DND-41 (cell line): ENCODE measurements at regions not wholly inside any gene's neighbourhood (a gene's known extent, or its start where the extent isn't known, plus 50 kb on each side); places are given as distances from the start of the nearest gene placed in this dataset.
"Not testable (repeated sequence)": the region's sequence is repeated elsewhere in the genome, so short reads cannot be mapped to it uniquely, and the experiment has no call there.

Experiments
- EZH2 ChIP-seq: IDR thresholded peaks from 3 replicates; pipeline ENCODE4 v1.6.1; 2012; ENCODE audit warnings: borderline replicate concordance, low read depth, mild to moderate bottlenecking, moderate library complexity, low read length, inconsistent platforms; ENCODE audit not compliant: severe bottlenecking
- TF ChIP-seq, protein P1 (sequence below): IDR thresholded peaks from 2 replicates; pipeline ENCODE4 v1.5.1; 2012; ENCODE audit warnings: borderline replicate concordance, low read length, moderate library complexity, mild to moderate bottlenecking; ENCODE audit not compliant: poor library complexity, severe bottlenecking; ENCODE audit errors: extremely low read depth

DNA sequence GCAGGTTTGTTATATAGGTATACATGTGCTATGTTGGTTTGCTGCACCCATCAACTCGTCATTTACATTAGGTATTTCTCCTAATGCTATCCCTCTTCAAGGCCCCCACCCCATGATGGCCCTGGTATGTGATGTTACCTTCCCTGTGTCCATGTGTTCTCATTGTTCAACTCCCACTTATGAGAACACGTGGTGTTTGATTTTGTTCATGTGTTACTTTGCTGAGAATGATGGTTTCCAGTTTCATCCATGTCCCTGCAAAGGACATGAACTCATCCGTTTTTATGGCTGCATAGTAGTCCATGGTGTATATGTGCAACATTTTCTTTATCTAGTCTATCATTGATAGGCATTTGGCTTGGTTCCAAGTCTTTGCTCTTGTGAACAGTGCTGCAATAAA is 175.0 kb downstream of the KBTBD8 start:
- TF ChIP-seq, protein P1, sequence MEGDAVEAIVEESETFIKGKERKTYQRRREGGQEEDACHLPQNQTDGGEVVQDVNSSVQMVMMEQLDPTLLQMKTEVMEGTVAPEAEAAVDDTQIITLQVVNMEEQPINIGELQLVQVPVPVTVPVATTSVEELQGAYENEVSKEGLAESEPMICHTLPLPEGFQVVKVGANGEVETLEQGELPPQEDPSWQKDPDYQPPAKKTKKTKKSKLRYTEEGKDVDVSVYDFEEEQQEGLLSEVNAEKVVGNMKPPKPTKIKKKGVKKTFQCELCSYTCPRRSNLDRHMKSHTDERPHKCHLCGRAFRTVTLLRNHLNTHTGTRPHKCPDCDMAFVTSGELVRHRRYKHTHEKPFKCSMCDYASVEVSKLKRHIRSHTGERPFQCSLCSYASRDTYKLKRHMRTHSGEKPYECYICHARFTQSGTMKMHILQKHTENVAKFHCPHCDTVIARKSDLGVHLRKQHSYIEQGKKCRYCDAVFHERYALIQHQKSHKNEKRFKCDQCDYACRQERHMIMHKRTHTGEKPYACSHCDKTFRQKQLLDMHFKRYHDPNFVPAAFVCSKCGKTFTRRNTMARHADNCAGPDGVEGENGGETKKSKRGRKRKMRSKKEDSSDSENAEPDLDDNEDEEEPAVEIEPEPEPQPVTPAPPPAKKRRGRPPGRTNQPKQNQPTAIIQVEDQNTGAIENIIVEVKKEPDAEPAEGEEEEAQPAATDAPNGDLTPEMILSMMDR = not testable (repeated sequence)
- TF ChIP-seq EZH2 = not testable (repeated sequence)
